CD8-positive, alpha-beta memory T cell (primary cell): ENCODE measurements at regions not wholly inside any gene's neighbourhood (a gene's known extent, or its start where the extent isn't known, plus 50 kb on each side); places are given as distances from the start of the nearest gene placed in this dataset.
"Not testable (repeated sequence)": the region's sequence is repeated elsewhere in the genome, so short reads cannot be mapped to it uniquely, and the experiment has no call there.

Source experiments
- CTCF ChIA-PET: fragments of 350-600 bp; sonication (Branson Sonifier 250); formaldehyde crosslinking; loops from one replicate; lab custom pipeline; 2021; ENCODE audit warnings: antibody characterized with exemption; lab: Charles Lee
- POLR2A ChIA-PET: fragments of 350-600 bp; sonication (Branson Sonifier 250); formaldehyde crosslinking; loops from one replicate; lab custom pipeline; 2021; ENCODE audit warnings: antibody characterized with exemption; lab: Charles Lee
- DNase-seq, 5 donors: peaks; one replicate each; pipeline versions ENCODE4 v3.0.0 to v3.0.0-alpha.2; 2020 to 2022; ENCODE audit warnings: mixed read lengths in 1 of 5
- H3K27ac ChIP-seq: one replicate; pipeline ENCODE4 v1.7.0; 2013; ENCODE audit warnings: low read depth, mild to moderate bottlenecking, low read length, moderate library complexity
- H3K27me3 ChIP-seq: 2 replicates; pipeline ENCODE4 v1.7.0; 2013; ENCODE audit warnings: low read length, mild to moderate bottlenecking; ENCODE audit not compliant: insufficient read depth, poor library complexity, severe bottlenecking
- H3K36me3 ChIP-seq: 2 replicates; pipeline ENCODE4 v1.7.0; 2013; ENCODE audit warnings: mild to moderate bottlenecking, low read length, moderate library complexity; ENCODE audit not compliant: insufficient read depth
- H3K4me1 ChIP-seq: 2 replicates; pipeline ENCODE4 v1.7.0; 2013; ENCODE audit warnings: mild to moderate bottlenecking, low read length, moderate library complexity; ENCODE audit not compliant: insufficient read depth
- H3K4me3 ChIP-seq: 2 replicates; pipeline ENCODE4 v1.7.0; 2013; ENCODE audit warnings: mild to moderate bottlenecking, low read length
- H3K9me3 ChIP-seq: 2 replicates; pipeline ENCODE4 v1.7.0; 2013; ENCODE audit warnings: mild to moderate bottlenecking, low read length
- H3K27ac Mint-ChIP-seq, 8 donors: one replicate each; pipeline ENCODE4 v1.8.0; 2020 to 2021; ENCODE audit warnings: mixed read lengths in 8 of 8, mild to moderate bottlenecking in 6 of 8, inconsistent platforms in 3 of 8, moderate library complexity in 3 of 8
- H3K27me3 Mint-ChIP-seq, 2 donors: one replicate each; pipeline ENCODE4 v1.8.0; 2020 to 2021; ENCODE audit warnings: mixed read lengths in 2 of 2, mild to moderate bottlenecking in 1 of 2, moderate library complexity in 1 of 2
- H3K36me3 Mint-ChIP-seq, 3 donors: one replicate each; pipeline ENCODE4 v1.8.0; 2020 to 2021; ENCODE audit warnings: mixed read lengths in 3 of 3, inconsistent platforms in 1 of 3, mild to moderate bottlenecking in 1 of 3
- H3K4me1 Mint-ChIP-seq, 3 donors: one replicate each; pipeline ENCODE4 v1.8.0; 2020 to 2021; ENCODE audit warnings: mixed read lengths in 3 of 3, inconsistent platforms in 1 of 3, mild to moderate bottlenecking in 1 of 3
- H3K4me3 Mint-ChIP-seq, 7 donors: one replicate each; pipeline ENCODE4 v1.8.0; 2020 to 2021; ENCODE audit warnings: mixed read lengths in 7 of 7, mild to moderate bottlenecking in 6 of 7, moderate library complexity in 4 of 7, inconsistent platforms in 2 of 7
- H3K9me3 Mint-ChIP-seq, 5 donors: one replicate each; pipeline ENCODE4 v1.8.0; 2020 to 2022; ENCODE audit warnings: mixed read lengths in 5 of 5, mild to moderate bottlenecking in 3 of 5, moderate library complexity in 2 of 5, inconsistent platforms in 1 of 5

- H3K27me3 ChIP-seq, result no peaks in the 10 kb centered on the region
- H3K27me3 Mint-ChIP-seq, result peaks cover 0 to 3% of the 10 kb centered on the region in 2 donors
- ChIA-PET CTCF (no interaction called here), POLR2A (no interaction called here)
- no peaks in the 10 kb centered on the region for H3K36me3 ChIP-seq
- peaks cover 0 to 6% (median 0%) of the 10 kb centered on the region in 5 donors for H3K9me3 Mint-ChIP-seq
- H3K36me3 Mint-ChIP-seq, result no peaks in the 10 kb centered on the region
- no peak overlapping the region for H3K27ac Mint-ChIP-seq
- no peaks in the 10 kb centered on the region for H3K4me1 Mint-ChIP-seq
- H3K4me3 ChIP-seq, result no peak overlapping the region
- no peaks in the 10 kb centered on the region for H3K4me1 ChIP-seq
- no peaks in the 10 kb centered on the region for H3K9me3 ChIP-seq
- no peak overlapping the region for H3K27ac ChIP-seq
- no peak overlapping the region for H3K4me3 Mint-ChIP-seq
- no peak for DNase-seq
These were observed 275.0 kb downstream of the PARM1 start for GRCh38 chr4:75207902-75208301.

- no peak overlapping the region for H3K27ac ChIP-seq
- H3K9me3 Mint-ChIP-seq, result peaks cover 5 to 19% (median 14%) of the 10 kb centered on the region in 5 donors
These were observed 262.2 kb downstream of the PARM1 start for GRCh38 chr4:75195111-75195510.

GRCh38 chr4:75194180-75194579, 261.3 kb downstream of the PARM1 start:
- H3K4me1 Mint-ChIP-seq, result no peaks in the 10 kb centered on the region
- Histone ChIP-seq H3K4me1 (no peaks in the 10 kb centered on the region), H3K36me3 (no peaks in the 10 kb centered on the region), H3K27me3 (no peaks in the 10 kb centered on the region), H3K27ac (no peak overlapping the region), H3K9me3 (no peaks in the 10 kb centered on the region), H3K4me3 (no peak overlapping the region)
- POLR2A ChIA-PET, result no interaction called here
- no peak overlapping the region for H3K4me3 Mint-ChIP-seq
- H3K9me3 Mint-ChIP-seq, result peaks cover 5 to 21% (median 14%) of the 10 kb centered on the region in 5 donors
- CTCF ChIA-PET, result no interaction called here
- H3K36me3 Mint-ChIP-seq, result no peaks in the 10 kb centered on the region
- H3K27ac Mint-ChIP-seq, result no peak overlapping the region
- H3K27me3 Mint-ChIP-seq, result no peaks in the 10 kb centered on the region
- no peak for DNase-seq

More at GRCh38 chr4:75195111-75195510, 262.2 kb downstream of the PARM1 start:
- no peak overlapping the region for H3K27ac Mint-ChIP-seq
- no peaks in the 10 kb centered on the region for H3K9me3 ChIP-seq
- H3K4me3 Mint-ChIP-seq, result no peak overlapping the region
- H3K27me3 Mint-ChIP-seq, result no peaks in the 10 kb centered on the region
- no peaks in the 10 kb centered on the region for H3K4me1 Mint-ChIP-seq
- H3K4me3 ChIP-seq, result no peak overlapping the region
- H3K36me3 ChIP-seq, result no peaks in the 10 kb centered on the region
- ChIA-PET CTCF (no interaction called here), POLR2A (no interaction called here)
- no peak for DNase-seq
- H3K27me3 ChIP-seq, result no peaks in the 10 kb centered on the region
- no peaks in the 10 kb centered on the region for H3K4me1 ChIP-seq
- no peaks in the 10 kb centered on the region for H3K36me3 Mint-ChIP-seq

GRCh38 chr4:75192182-75192581, 259.3 kb downstream of the PARM1 start:
- H3K27ac Mint-ChIP-seq, CTCF ChIA-PET, H3K9me3 ChIP-seq, POLR2A ChIA-PET, DNase-seq, H3K4me1 ChIP-seq, H3K27me3 Mint-ChIP-seq, H3K4me1 Mint-ChIP-seq, H3K36me3 ChIP-seq, H3K27me3 ChIP-seq, H3K4me3 Mint-ChIP-seq, H3K27ac ChIP-seq, H3K36me3 Mint-ChIP-seq, H3K4me3 ChIP-seq: not testable (repeated sequence)
- H3K9me3 Mint-ChIP-seq, result peaks cover 0 to 13% (median 6%) of the 10 kb centered on the region in 5 donors

- no peak overlapping the region for H3K4me3 Mint-ChIP-seq
- CTCF ChIA-PET, result no interaction called here
These were observed 256.9 kb downstream of the PARM1 start for GRCh38 chr4:75189711-75190335.

GRCh38 chr4:75180790-75181776, 248.2 kb downstream of the PARM1 start:
- Mint-ChIP-seq H3K4me1 (no peaks in the 10 kb centered on the region), H3K4me3 (peak overlapping the region in 1 of 7 donors; percentile 33), H3K9me3 (peaks cover 0 to 13% (median 10%) of the 10 kb centered on the region in 5 donors), H3K36me3 (no peaks in the 10 kb centered on the region), H3K27ac (no peak overlapping the region), H3K27me3 (peaks cover 0 to 2% of the 10 kb centered on the region in 2 donors)
- ChIA-PET POLR2A (no interaction called here), CTCF (no interaction called here)
- H3K4me3 ChIP-seq, result no peak overlapping the region
- no peak for DNase-seq
- H3K27me3 ChIP-seq, result no peaks in the 10 kb centered on the region
- no peaks in the 10 kb centered on the region for H3K9me3 ChIP-seq
- no peaks in the 10 kb centered on the region for H3K4me1 ChIP-seq
- H3K36me3 ChIP-seq, result no peaks in the 10 kb centered on the region
- no peak overlapping the region for H3K27ac ChIP-seq

More at GRCh38 chr4:75189711-75190335, 256.9 kb downstream of the PARM1 start:
- Histone ChIP-seq H3K9me3 (no peaks in the 10 kb centered on the region), H3K4me1 (no peaks in the 10 kb centered on the region), H3K36me3 (no peaks in the 10 kb centered on the region), H3K27me3 (no peaks in the 10 kb centered on the region), H3K27ac (no peak overlapping the region), H3K4me3 (no peak overlapping the region)
- Mint-ChIP-seq H3K9me3 (peaks cover 0 to 7% (median 0%) of the 10 kb centered on the region in 5 donors), H3K27ac (no peak overlapping the region), H3K4me1 (no peaks in the 10 kb centered on the region), H3K27me3 (no peaks in the 10 kb centered on the region), H3K36me3 (no peaks in the 10 kb centered on the region)
- POLR2A ChIA-PET, result no interaction called here
- no peak for DNase-seq

- Histone ChIP-seq H3K9me3 (no peaks in the 10 kb centered on the region), H3K4me3 (no peak overlapping the region), H3K36me3 (no peaks in the 10 kb centered on the region), H3K27ac (no peak overlapping the region), H3K4me1 (no peaks in the 10 kb centered on the region), H3K27me3 (no peaks in the 10 kb centered on the region)
- no peak overlapping the region for H3K27ac Mint-ChIP-seq
- H3K4me3 Mint-ChIP-seq, result no peak overlapping the region
- H3K4me1 Mint-ChIP-seq, result no peaks in the 10 kb centered on the region
- POLR2A ChIA-PET, result no interaction called here
- CTCF ChIA-PET, result no interaction called here
- no peaks in the 10 kb centered on the region for H3K36me3 Mint-ChIP-seq
- no peak for DNase-seq
- peaks cover 0 to 2% of the 10 kb centered on the region in 2 donors for H3K27me3 Mint-ChIP-seq
- peaks cover 0 to 13% (median 10%) of the 10 kb centered on the region in 5 donors for H3K9me3 Mint-ChIP-seq
These were observed 247.3 kb downstream of the PARM1 start for GRCh38 chr4:75180217-75180616.

GRCh38 chr4:75179510-75179909, 246.6 kb downstream of the PARM1 start:
- no peaks in the 10 kb centered on the region for H3K9me3 ChIP-seq
- H3K4me1 Mint-ChIP-seq, result no peaks in the 10 kb centered on the region
- no peaks in the 10 kb centered on the region for H3K4me1 ChIP-seq
- H3K27ac ChIP-seq, result no peak overlapping the region
- H3K36me3 Mint-ChIP-seq, result no peaks in the 10 kb centered on the region
- no peak overlapping the region for H3K4me3 ChIP-seq
- H3K27me3 ChIP-seq, result no peaks in the 10 kb centered on the region
- ChIA-PET POLR2A (no interaction called here), CTCF (no interaction called here)
- peaks cover 0 to 2% of the 10 kb centered on the region in 2 donors for H3K27me3 Mint-ChIP-seq
- peaks cover 0 to 13% (median 7%) of the 10 kb centered on the region in 5 donors for H3K9me3 Mint-ChIP-seq
- H3K27ac Mint-ChIP-seq, result no peak overlapping the region
- DNase-seq, result no peak
- no peaks in the 10 kb centered on the region for H3K36me3 ChIP-seq
- no peak overlapping the region for H3K4me3 Mint-ChIP-seq
